ENCODE measurements at regions not wholly inside any gene's neighbourhood (a gene's known extent, or its start where the extent isn't known, plus 50 kb on each side); places are given as distances from the start of the nearest gene placed in this dataset.

DNA sequence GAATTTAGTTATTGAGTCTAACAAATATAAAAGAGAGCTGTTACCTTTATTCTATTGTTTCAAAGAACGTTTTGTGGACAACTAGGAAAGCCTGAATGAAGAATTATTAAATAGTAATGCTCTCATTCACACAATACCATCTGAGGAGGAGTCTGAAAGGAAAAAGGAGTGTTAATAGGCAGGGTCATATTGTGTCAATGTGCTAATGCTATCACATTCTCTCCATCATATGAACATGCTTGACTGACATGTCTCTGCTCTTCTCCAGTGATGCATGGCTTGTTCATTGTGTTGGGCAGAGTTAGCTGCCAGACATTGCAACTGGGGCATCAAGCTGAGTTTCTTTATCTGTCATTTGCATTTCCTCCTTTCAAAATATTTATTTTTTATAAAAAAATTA lies 1578.0 kb downstream of the MAT2B start:
- H3K36me3 ChIP-seq (ENCODE audit: insufficient read depth, low read length): no peaks in the 10 kb centered on the region
- no peak overlapping the region for H3K4me2 ChIP-seq (ENCODE audit: low read length)
- H3K9ac ChIP-seq (ENCODE audit: low read depth, low read length): no peak overlapping the region
- H3K9me3 ChIP-seq (replicated peaks; ENCODE audit: low read length): peaks cover 7% of the 10 kb centered on the region
- H3K4me3 ChIP-seq (ENCODE audit: low read length): no peak overlapping the region
- no peaks in the 10 kb centered on the region for H3K4me1 ChIP-seq (ENCODE audit: control insufficient read depth, insufficient read depth, low read length)
- H3K27me3 ChIP-seq (ENCODE audit: control insufficient read depth, insufficient read depth, low read length): no peaks in the 10 kb centered on the region

DNA sequence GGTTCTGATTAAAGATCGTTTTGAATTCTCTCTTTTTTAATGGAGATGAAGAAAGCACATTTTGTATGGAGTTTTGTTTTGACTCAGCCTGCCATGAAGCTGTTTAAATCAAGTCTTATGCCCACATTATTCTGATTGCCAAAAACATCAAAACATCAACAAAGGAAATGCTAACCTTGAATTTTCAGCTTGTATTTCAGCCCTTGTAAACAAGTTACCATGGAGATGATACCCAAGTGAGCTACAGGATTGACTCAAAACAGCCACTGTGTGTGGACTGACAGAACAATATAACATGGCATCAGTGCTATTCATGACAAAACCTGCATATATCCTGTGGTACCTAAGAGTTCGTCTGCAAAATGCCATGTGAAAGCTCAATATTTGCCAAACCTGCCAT lies 1581.0 kb downstream of the MAT2B start:
- Histone ChIP-seq H3K9me3 (replicated peaks; ENCODE audit: low read length) (peaks cover 7% of the 10 kb centered on the region), H3K36me3 (ENCODE audit: insufficient read depth, low read length) (no peaks in the 10 kb centered on the region), H3K4me2 (ENCODE audit: low read length) (no peak overlapping the region), H3K9ac (ENCODE audit: low read depth, low read length) (no peak overlapping the region), H3K4me3 (ENCODE audit: low read length) (no peak overlapping the region), H3K4me1 (ENCODE audit: control insufficient read depth, insufficient read depth, low read length) (no peaks in the 10 kb centered on the region), H3K27me3 (ENCODE audit: control insufficient read depth, insufficient read depth, low read length) (no peaks in the 10 kb centered on the region)

DNA sequence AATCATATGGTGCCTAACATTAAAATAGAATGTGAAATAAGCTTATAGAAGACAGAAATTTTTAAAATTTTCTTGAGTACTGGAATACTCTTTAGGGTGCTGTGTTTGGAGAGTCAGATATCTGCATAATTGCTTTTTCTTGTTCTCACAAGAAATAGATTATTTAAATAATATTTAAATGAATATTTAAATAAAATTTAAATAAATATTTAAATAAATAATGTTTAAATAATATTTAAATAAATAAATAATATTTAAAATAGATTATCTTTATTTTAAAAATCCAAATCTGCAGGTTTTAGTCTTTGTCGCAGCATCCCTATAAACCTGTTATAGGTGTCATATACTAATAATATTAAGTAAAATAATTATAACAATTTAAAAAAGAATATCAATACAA lies 1589.4 kb downstream of the MAT2B start:
- Histone ChIP-seq H3K4me1 (ENCODE audit: control insufficient read depth, insufficient read depth, low read length) (no peaks in the 10 kb centered on the region), H3K36me3 (ENCODE audit: insufficient read depth, low read length) (no peaks in the 10 kb centered on the region), H3K9ac (ENCODE audit: low read depth, low read length) (no peak overlapping the region), H3K9me3 (replicated peaks; ENCODE audit: low read length) (no peaks in the 10 kb centered on the region), H3K4me2 (ENCODE audit: low read length) (no peak overlapping the region), H3K27me3 (ENCODE audit: control insufficient read depth, insufficient read depth, low read length) (no peaks in the 10 kb centered on the region), H3K4me3 (ENCODE audit: low read length) (no peak overlapping the region)

GRCh38 chr5:165101709-165102108 lies 1596.3 kb downstream of the MAT2B start:
- Histone ChIP-seq H3K36me3 (ENCODE audit: insufficient read depth, low read length) (no peaks in the 10 kb centered on the region), H3K4me1 (ENCODE audit: control insufficient read depth, insufficient read depth, low read length) (no peaks in the 10 kb centered on the region), H3K4me2 (ENCODE audit: low read length) (no peak overlapping the region), H3K9me3 (replicated peaks; ENCODE audit: low read length) (peaks cover 3% of the 10 kb centered on the region), H3K27me3 (ENCODE audit: control insufficient read depth, insufficient read depth, low read length) (no peaks in the 10 kb centered on the region), H3K4me3 (ENCODE audit: low read length) (no peak overlapping the region), H3K9ac (ENCODE audit: low read depth, low read length) (no peak overlapping the region)

GRCh38 chr5:165104611-165105010 lies 1599.2 kb downstream of the MAT2B start:
- Histone ChIP-seq H3K9me3 (replicated peaks; ENCODE audit: low read length) (peaks cover 3% of the 10 kb centered on the region), H3K4me1 (ENCODE audit: control insufficient read depth, insufficient read depth, low read length) (no peaks in the 10 kb centered on the region), H3K27me3 (ENCODE audit: control insufficient read depth, insufficient read depth, low read length) (no peaks in the 10 kb centered on the region), H3K9ac (ENCODE audit: low read depth, low read length) (no peak overlapping the region), H3K4me3 (ENCODE audit: low read length) (no peak overlapping the region), H3K4me2 (ENCODE audit: low read length) (no peak overlapping the region), H3K36me3 (ENCODE audit: insufficient read depth, low read length) (no peaks in the 10 kb centered on the region)

DNA sequence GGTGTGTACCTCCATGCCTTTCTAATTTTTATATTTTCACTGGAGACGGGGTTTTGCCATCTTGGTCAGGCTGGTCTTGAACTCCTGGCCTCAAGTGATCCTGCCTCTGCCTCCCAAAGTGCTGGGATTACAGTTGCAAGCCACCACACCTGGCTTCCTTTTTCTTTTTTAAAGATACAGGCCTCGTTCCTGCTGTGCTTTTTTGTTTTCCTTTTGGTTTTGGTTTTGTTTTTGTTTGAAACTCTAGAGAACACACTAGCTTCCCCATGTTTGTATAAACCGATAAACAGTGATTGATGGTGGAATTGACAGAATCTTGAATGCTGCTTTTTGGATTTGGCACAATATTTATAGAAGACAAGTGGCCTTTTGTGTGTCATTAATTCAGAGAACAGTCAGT lies 1603.4 kb downstream of the MAT2B start:
- Histone ChIP-seq H3K4me2 (ENCODE audit: low read length) (no peak overlapping the region), H3K9ac (ENCODE audit: low read depth, low read length) (no peak overlapping the region), H3K4me1 (ENCODE audit: control insufficient read depth, insufficient read depth, low read length) (no peaks in the 10 kb centered on the region), H3K9me3 (replicated peaks; ENCODE audit: low read length) (no peaks in the 10 kb centered on the region), H3K4me3 (ENCODE audit: low read length) (no peak overlapping the region), H3K36me3 (ENCODE audit: insufficient read depth, low read length) (no peaks in the 10 kb centered on the region), H3K27me3 (ENCODE audit: control insufficient read depth, insufficient read depth, low read length) (no peaks in the 10 kb centered on the region)

DNA sequence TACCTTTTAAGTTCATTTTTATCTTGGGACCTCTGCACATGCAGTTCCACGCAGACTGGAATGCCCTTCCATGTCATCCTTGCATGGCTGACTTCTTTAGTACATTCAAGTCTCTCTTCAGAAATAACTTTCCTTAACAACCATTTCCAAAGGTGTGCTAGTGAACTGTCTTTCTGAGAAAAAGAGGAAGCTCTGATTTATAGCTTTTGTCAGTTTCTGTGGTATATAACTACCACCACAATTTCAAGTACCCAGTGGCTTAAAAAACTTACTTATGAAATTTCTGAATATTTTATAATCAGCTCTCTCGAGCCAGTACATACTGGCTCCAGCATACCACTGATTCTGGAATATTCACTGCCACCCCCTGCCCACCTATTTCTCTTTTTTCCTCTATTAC lies 1613.8 kb downstream of the MAT2B start:
- no peak overlapping the region for H3K4me2 ChIP-seq (ENCODE audit: low read length)
- H3K4me1 ChIP-seq (ENCODE audit: control insufficient read depth, insufficient read depth, low read length): no peaks in the 10 kb centered on the region
- H3K27me3 ChIP-seq (ENCODE audit: control insufficient read depth, insufficient read depth, low read length): no peaks in the 10 kb centered on the region
- no peak overlapping the region for H3K9ac ChIP-seq (ENCODE audit: low read depth, low read length)
- H3K4me3 ChIP-seq (ENCODE audit: low read length): no peak overlapping the region
- no peaks in the 10 kb centered on the region for H3K9me3 ChIP-seq (replicated peaks; ENCODE audit: low read length)
- no peaks in the 10 kb centered on the region for H3K36me3 ChIP-seq (ENCODE audit: insufficient read depth, low read length)

DNA sequence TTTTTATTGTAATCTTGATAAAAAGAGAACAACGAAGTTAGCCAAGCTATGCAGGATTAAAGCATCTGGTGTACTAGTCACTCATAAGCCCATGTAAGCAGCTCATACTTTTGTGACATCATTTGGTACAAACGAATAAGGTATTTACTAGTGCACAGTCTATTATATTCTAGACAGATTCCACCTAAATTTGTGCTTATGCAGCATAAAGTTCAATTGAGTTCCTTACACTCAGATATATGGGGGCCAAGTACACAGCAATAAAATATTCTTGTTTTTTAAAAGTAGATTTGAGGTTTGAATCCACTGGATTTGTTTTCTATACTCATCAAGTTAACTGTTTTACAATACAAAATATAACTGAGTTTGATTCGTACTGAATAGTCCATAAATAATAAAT lies 1621.2 kb downstream of the MAT2B start:
- Histone ChIP-seq H3K4me3 (ENCODE audit: low read length) (no peak overlapping the region), H3K36me3 (ENCODE audit: insufficient read depth, low read length) (no peaks in the 10 kb centered on the region), H3K4me2 (ENCODE audit: low read length) (no peak overlapping the region)

DNA sequence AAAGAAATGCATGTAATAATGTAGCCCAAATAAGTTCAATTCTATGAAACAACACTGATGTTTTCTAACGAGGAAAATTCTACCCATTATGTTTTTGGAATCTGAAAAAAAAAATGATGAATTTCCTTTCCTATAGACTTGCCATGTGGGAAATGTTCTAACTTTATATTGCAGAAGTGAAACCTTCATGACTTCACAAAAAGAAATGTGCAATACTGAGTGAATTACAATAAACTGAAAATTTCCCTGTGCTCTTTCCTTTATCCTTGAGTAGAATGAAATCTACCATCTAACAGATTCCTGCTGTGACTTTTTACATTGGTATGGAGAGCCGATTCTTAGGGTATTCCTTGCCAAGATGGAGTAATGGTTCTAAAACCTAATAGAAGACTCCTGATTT lies 1622.5 kb downstream of the MAT2B start:
- no peak overlapping the region for H3K9ac ChIP-seq (ENCODE audit: low read depth, low read length)
- no peaks in the 10 kb centered on the region for H3K36me3 ChIP-seq (ENCODE audit: insufficient read depth, low read length)
- H3K4me2 ChIP-seq (ENCODE audit: low read length): no peak overlapping the region
- no peaks in the 10 kb centered on the region for H3K9me3 ChIP-seq (replicated peaks; ENCODE audit: low read length)
- H3K27me3 ChIP-seq (ENCODE audit: control insufficient read depth, insufficient read depth, low read length): no peaks in the 10 kb centered on the region
- no peak overlapping the region for H3K4me3 ChIP-seq (ENCODE audit: low read length)
- no peaks in the 10 kb centered on the region for H3K4me1 ChIP-seq (ENCODE audit: control insufficient read depth, insufficient read depth, low read length)

More for the DNA sequence above, 1621.2 kb downstream of the MAT2B start:
- Histone ChIP-seq H3K27me3 (ENCODE audit: control insufficient read depth, insufficient read depth, low read length) (no peaks in the 10 kb centered on the region), H3K4me1 (ENCODE audit: control insufficient read depth, insufficient read depth, low read length) (no peaks in the 10 kb centered on the region), H3K9ac (ENCODE audit: low read depth, low read length) (no peak overlapping the region), H3K9me3 (replicated peaks; ENCODE audit: low read length) (no peaks in the 10 kb centered on the region)

GRCh38 chr5:165130656-165131055 lies 1625.2 kb downstream of the MAT2B start:
- no peaks in the 10 kb centered on the region for H3K9me3 ChIP-seq (replicated peaks; ENCODE audit: low read length)

DNA sequence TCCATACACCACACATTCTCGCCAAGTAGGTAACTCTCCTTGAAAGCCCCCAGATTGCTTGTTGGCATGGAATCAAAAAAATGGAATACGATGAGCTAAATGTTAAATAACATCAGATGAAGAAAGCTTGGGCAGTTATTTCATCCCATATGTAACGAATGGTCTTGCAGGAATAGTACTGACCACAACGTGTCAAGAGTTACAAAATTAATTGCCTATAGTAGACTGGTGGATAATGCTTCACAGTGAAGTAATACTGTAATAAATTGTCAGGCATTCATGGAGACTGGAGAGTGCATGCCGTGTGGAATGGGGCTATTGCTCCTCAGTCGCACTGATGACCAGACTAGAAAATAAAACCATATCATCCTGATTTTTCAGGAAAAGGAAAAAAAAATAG lies 1628.7 kb downstream of the MAT2B start:
- Histone ChIP-seq H3K9me3 (replicated peaks; ENCODE audit: low read length) (no peaks in the 10 kb centered on the region), H3K9ac (ENCODE audit: low read depth, low read length) (no peak overlapping the region), H3K36me3 (ENCODE audit: insufficient read depth, low read length) (no peaks in the 10 kb centered on the region), H3K27me3 (ENCODE audit: control insufficient read depth, insufficient read depth, low read length) (no peaks in the 10 kb centered on the region), H3K4me3 (ENCODE audit: low read length) (no peak overlapping the region), H3K4me1 (ENCODE audit: control insufficient read depth, insufficient read depth, low read length) (no peaks in the 10 kb centered on the region), H3K4me2 (ENCODE audit: low read length) (no peak overlapping the region)

More at GRCh38 chr5:165130656-165131055, 1625.2 kb downstream of the MAT2B start:
- Histone ChIP-seq H3K27me3 (ENCODE audit: control insufficient read depth, insufficient read depth, low read length) (no peaks in the 10 kb centered on the region), H3K4me3 (ENCODE audit: low read length) (no peak overlapping the region), H3K4me1 (ENCODE audit: control insufficient read depth, insufficient read depth, low read length) (no peaks in the 10 kb centered on the region), H3K4me2 (ENCODE audit: low read length) (no peak overlapping the region), H3K9ac (ENCODE audit: low read depth, low read length) (no peak overlapping the region), H3K36me3 (ENCODE audit: insufficient read depth, low read length) (no peaks in the 10 kb centered on the region)

GRCh38 chr5:165135565-165135964 lies 1630.1 kb downstream of the MAT2B start:
- Histone ChIP-seq H3K36me3 (ENCODE audit: insufficient read depth, low read length) (no peaks in the 10 kb centered on the region), H3K27me3 (ENCODE audit: control insufficient read depth, insufficient read depth, low read length) (no peaks in the 10 kb centered on the region), H3K9me3 (replicated peaks; ENCODE audit: low read length) (no peaks in the 10 kb centered on the region), H3K4me3 (ENCODE audit: low read length) (no peak overlapping the region), H3K4me2 (ENCODE audit: low read length) (no peak overlapping the region), H3K4me1 (ENCODE audit: control insufficient read depth, insufficient read depth, low read length) (no peaks in the 10 kb centered on the region), H3K9ac (ENCODE audit: low read depth, low read length) (no peak overlapping the region)
